Forelimb muscle (tissue), 1 donor: ENCODE measurements at regions not wholly inside any gene's neighbourhood (a gene's known extent, or its start where the extent isn't known, plus 50 kb on each side); places are given as distances from the start of the nearest gene placed in this dataset.
"Not testable (repeated sequence)": the region's sequence is repeated elsewhere in the genome, so short reads cannot be mapped to it uniquely, and the experiment has no call there.

Experiments used
- DNase-seq: peaks from one replicate; pipeline ENCODE4 v3.0.0-alpha.2; 2013; ENCODE audit warnings: low read depth

DNA sequence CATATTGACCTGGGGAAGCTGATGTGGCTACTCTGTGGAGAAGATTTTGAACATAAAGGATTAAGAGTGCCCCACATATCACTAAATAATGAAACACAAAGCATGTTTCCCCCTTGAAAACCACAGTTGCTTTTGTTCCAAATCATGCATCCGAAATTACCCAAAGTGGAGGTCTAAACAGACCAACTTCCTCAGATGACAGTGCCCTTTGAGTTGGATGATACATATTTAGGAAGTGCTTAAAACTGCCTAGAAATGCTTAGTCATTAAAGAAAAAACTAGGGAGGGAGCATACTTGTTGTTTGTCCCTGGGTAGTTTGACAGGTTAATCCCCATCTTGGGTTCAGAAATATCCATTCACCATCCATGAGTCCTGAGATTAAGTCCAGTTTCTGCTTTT is 1070.3 kb downstream of the SUCLG1 start:
- DNase-seq, result no peak

DNA sequence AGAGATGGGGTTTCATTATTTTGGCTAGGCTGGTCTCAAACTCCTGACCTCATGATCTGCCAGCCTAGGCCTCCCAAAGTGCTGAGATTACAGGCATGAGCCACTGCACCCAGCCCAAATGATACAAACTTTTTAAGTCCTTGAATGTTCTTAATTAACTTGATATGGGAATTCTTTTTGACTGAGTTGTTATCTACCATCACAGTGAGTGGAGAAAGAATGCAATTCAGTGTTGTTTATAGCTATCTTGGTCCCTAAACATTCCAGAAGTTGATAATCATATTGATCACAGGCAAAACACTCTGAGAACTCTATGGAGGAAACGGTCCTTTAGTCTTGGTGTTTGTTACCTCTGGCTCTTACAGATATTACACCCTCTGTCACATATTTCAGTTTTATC is 1072.5 kb downstream of the SUCLG1 start:
- no peak for DNase-seq

DNA sequence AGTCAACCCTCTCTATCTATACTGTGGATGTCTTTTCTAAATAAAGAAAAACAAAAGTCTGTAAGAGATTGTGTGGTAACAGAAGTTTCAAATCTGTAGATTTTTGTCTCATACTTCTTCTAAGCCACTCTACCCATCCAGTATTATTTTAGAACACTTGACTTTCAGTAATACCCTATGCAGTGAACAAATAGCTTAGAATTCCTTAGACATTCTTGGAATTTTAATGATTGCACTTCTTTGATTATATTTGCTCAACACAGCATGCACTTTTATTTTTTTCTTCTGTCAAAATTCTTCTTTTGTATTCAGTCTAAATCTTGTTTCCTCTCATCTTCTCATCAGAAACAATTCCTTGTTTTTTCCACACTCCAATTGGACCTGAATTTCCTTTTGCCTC is 1080.2 kb downstream of the SUCLG1 start:
- DNase-seq, result no peak

DNA sequence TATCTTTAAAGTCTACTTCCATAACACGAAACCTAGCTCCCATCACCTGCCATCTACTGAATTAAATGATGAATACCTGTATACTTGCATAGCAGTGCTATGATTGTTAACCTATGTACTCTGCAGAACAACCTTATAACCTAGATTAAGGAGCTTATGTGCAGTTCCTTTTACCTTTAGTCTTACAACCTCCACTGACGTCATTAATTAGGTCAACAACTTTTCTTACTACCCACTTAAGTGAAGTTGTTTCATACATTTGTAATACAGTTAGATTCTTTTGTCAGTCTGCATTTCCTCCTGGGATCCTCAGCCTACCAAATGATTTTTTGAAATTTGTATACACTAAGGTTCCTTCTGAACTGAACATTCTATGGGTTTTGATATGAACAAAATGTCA is 1082.3 kb downstream of the SUCLG1 start:
- no peak for DNase-seq

DNA sequence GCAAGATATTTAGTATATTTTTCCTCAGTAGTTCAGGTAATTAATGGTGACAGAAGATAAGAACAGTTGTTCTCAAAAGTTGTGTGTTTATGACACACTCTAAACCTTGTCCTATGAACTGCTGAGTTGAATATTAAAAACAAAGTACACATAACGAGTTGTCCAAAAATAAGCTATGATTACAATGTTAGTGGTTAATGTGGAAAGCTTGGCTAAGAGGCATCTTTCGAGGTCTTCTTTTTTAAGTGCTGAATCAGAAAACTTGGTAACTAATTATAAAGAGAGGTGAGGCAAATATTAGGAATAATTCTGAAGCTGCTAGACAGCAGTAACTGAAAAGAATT is 1088.7 kb downstream of the SUCLG1 start:
- DNase-seq, result no peak

DNA sequence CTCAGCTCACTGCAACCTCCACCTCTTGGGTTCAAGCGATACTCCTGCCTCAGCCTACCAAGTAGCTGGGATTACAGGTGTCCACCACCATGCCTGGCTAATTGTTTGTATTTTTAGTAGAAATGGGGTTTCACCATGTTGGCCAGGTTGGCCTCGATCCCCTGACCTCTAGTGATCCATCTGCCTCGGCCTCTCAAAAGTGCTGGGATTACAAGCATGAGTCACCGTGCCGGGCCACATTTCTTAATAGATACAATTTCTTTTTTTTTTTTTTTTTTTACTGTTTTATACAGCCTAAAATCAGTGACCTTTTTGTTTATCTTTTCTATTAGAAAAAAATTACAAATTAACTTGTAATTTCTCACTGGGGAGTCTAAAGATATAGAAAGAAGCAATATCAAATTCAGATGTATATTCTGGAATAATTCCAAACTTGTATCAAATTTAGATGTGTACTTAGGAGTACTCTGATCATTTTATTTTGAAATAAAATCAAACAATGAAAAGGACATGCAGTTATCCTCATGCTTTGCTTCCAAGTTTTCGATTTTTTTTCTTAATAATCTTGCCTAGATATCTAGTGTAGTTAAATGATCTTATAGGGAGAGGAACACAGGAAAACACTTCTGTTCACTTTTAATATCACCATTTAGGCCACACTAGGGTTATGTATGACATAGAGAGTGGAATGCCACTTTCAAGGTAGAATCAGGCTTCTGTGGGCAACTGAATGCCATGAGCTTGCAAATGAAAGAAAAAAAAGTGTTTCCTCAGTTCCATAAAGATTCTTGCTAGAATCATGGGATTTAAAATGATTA is 1089.3 kb downstream of the SUCLG1 start:
- DNase-seq, result no peak

DNA sequence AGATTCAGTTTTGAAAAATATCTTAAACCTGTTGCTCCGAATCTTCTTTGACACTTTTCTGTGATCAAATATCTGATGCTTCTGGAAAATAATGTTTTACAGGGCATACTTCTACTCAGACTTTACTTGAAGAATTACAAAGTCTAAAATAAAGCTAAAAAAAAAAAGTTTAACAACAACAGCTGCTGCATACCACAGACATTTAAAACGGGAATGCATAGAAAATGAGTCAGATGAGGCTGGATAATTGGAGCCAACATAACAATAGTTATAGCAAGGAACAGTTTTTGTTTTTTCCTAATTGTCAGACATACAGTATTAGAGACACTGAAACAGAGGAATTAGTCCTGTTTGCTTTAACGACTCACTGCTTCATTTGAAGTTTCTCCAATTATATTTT is 1090.2 kb downstream of the SUCLG1 start:
- DNase-seq, result no peak

DNA sequence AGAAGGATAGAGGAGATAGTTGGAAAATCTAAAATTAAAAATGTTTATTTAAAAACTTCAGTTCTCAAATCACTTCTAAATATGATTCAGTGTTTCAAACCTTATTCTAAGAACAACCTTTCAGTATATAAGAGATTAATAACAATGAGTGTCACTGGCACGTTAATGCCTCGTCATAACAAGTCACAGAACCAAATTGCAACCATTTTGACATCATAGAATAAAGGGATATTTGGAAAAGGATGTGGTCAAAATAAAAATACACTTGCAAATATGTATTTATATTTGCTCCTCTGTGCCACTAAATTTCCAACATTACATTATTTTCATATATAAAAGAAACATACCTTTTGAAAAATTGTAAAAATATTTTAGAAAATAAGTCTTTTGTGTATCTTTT is 1090.6 kb downstream of the SUCLG1 start:
- DNase-seq, result no peak

DNA sequence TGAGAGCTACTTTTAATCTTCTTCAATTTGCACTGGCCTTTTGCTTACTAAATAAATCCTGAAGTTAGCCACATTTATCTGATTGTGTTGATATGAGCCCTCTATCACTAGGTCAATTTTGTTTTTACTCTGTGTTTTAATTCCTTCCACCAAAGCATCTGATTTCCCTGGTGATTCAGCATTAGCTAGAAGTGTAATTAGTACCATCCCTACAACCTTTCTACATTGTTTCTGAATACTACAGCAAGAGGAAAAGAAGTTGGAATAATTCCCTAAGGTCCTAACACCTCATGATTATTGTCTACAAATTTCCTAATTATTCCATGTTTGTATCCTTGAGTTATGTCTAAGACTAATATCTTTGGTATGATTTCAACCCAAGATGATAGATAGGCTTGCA is 1093.6 kb downstream of the SUCLG1 start:
- no peak for DNase-seq

DNA sequence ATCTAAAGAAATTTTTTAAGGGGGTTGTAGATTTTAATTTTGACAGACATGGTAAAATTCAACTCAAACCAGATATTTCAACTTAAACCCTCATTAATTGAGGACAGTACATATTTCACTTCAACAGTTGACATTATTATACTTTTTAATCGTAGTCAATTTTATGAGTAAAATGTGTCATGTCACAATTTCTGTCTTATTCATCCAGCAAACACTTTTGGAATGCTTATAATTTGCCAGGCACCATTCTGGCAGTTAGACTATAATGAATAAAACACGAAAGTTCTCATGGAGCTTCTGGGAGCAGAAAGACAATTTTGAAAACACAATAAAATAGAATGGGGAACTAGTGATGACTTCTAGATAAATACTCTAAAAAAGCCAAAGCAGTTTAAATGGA is 1094.8 kb downstream of the SUCLG1 start:
- DNase-seq, result no peak

DNA sequence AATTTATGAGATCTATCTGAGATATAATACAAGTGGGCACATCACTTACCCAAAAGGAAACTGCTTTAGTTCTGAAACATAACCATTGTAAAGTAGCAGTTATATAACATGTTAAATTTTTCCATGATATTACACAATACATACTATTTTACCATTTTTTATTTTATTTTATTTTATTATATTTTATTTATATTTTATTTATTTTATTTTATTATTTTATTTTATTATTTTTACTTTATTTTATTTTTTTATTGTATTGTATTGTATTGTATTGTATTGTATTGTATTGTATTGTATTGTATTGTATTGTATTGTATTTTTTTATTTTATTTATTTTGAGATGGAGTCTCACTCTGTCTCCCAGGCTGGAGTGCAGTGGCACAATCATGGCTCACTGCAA is 1095.9 kb downstream of the SUCLG1 start:
- DNase-seq, result not testable (repeated sequence)

DNA sequence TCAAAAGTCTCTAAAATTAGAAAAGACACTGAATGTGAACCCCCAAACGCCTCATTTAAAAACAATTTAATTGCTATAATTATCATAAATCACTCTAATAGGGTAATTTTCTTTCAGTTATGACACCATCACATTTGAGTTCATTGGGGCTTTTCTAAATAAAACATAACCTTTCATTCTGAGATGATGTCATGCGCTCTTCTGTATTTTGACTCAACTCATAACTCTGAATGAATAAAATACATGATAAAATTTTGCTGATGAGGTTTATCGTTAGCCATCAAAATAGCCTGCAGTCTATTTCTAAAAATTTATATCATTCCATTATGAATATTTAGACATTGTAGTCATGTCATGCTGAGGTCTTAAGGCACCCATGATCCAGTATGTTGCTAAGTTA is 1099.7 kb downstream of the SUCLG1 start:
- no peak for DNase-seq

DNA sequence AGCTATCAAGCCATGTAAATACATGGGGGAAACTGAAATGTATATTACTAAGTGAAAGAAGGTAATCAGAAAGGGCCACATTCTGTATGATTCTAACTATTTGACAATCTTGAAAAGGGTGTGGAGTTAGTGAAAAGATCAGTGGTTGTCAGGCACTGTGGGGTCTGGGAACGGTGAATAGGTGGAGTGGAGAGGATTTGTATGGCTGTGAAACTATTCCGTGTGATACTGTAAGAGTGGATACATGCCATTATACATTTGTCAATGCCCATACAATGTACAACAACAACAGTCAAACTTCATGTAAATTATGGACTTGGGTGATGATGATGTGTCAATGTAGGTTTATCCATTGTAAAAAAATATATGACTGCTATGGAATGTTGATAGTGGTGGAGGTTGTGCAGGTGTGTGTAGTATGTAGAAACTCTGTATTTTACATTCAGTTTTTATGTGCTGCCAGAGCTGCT is 1116.2 kb downstream of the SUCLG1 start:
- no peak for DNase-seq

DNA sequence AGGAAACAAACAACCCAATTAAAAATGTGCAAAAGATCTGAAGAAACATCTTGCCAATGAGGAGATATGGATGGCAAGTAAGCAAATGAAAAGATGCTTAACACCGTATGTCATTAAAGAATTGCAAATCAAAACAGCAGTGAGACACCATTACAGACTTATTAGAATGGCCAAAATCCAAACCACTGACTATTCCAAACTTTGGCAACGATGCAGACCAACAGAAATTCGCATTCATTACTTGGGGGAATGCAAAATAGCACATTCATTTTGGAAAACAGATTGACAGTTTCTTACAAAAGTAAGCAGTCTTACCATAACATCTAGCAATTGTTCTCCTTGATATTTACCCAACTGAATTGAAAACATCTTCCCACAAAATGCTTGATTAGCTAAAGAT is 1118.7 kb downstream of the SUCLG1 start:
- DNase-seq, result no peak

DNA sequence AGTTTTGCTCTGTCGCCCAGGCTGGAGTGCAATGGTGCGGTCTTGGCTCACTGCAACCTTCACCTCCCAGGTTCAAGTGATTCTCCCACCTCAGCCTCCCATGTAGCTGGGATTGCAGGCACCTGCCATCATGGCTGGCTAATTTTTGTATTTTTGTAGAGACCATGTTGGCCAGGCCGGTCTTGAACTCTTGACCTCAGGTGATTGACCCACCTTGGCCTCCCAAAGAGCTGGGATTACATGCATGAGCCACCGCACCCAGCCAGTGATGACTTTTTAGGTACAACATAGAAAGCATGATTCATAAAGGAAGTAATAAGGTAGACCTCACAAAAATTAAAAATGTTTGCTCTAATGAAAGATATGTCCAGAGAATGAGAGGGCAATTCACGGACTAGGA is 1119.1 kb downstream of the SUCLG1 start:
- DNase-seq, result not testable (repeated sequence)

DNA sequence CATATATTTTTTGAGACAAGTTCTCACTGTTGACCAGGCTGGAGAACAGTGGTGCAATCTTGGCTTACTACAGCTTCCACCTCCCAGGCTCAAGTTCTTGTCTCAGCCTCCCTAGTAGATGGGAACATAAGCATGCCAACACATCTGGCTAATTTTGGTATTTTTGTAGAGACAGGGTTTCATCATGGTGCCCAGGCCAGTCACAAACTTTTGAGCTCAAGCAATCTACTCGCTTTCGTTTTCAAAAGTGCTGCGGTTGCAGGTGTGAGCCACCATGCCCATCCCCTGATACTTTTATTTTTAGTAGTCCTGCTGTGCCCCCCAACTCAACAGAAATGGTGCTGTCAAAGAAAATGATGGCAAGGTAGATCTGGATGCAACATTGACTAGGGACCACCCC is 1127.3 kb downstream of the SUCLG1 start:
- no peak for DNase-seq

DNA sequence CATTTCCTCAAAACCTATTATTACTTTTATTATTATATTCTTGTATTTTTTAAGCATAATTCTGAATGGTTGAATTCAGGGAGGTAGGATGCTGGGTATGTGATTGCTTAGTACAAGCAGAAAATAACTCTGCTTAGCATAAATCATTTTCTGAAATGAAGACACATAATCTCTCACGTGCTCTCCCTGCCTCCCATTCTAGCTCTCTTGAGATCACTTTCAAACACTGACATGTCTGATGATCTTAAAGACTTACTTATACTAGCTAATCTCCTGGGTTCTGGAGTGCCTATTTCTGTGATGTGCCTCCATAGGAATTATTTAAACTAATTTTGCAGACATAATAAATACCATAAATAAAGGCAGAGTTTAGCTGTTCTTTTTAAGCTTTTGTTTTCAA is 1136.0 kb downstream of the SUCLG1 start:
- DNase-seq, result no peak

DNA sequence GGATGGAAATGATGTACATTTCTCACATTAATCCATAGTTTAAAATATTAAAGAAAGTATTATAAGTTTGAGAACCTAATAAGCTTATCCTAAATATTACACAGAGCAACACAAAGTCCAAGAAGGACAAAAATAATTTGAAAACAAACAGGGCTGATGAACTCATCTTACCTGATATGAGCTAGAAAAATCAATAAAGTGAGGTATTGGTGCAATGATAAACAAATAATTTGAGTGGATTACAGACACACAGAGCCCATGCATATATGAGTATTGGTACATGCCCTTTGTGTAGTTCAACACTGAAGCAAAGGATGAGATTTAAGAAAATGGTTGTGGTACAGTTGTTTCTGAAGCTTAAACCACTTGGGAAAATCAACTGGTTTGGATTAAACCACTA is 1139.0 kb downstream of the SUCLG1 start:
- DNase-seq, result no peak

DNA sequence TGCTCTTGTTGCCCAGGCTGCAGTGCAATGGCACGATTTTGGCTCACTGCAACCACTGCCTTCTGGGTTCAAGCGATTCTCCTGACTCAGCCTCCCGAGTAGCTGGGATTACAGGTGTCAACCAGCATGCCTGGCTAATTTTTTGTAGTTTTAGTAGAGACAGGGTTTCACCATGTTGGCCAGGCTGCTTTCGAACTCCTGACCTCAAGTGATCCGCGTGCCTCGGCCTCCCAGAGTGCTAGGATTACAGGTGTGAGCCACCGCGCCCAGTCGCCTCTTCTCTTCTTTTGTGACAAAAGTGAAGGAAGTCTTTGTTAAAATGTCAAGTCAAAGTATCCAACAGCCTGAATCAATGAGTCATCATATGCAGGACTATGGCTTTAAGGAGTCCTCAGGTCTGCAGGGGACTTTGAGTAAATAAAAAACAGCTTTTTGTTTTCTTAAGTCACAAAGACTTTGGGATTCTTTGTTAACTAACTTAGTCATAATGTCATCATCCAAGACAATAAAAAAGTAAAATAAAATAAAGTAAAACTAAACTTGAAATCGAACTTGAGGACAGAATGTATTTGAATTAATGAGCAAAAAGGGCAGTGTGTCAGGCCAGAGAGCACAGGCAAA is 1153.2 kb downstream of the SUCLG1 start:
- no peak for DNase-seq

DNA sequence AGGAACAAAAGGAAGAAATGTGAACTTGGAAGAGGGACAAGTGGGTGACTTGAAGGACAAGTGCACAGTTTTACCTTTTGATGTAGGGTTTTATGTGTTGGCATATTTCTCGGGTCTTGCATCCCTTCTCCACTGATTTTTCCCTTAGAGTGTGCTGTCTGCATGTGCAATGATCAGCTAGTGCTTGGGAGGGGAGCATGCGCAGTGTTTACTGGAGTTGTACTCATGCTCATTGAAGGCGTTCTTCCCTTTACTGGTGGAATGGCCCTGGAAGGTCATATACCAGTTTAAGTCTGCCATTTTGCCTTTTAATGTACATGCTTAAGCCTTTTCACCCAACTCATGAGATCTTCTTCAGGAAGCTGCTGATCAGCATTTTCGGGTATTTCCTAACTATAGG is 1168.0 kb downstream of the SUCLG1 start:
- no peak for DNase-seq

DNA sequence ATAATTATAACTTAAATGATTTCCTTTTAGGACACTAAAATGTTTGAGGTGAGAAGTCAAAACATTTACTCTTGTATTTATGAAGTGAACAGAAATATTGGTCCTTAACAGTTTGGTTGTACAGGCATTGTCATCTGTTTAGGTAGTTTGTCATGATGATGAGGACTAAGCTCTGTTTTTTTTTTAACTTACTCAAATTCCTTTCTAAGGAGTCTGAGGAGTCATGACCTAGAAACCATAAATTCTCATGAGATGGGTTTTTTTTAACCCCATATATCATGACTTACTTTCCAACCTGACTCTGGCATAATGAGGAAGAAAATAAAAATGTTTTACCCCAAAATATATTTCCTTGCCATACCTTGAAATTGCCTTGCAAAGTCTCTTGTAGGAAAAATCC is 1176.2 kb downstream of the SUCLG1 start:
- no peak for DNase-seq

DNA sequence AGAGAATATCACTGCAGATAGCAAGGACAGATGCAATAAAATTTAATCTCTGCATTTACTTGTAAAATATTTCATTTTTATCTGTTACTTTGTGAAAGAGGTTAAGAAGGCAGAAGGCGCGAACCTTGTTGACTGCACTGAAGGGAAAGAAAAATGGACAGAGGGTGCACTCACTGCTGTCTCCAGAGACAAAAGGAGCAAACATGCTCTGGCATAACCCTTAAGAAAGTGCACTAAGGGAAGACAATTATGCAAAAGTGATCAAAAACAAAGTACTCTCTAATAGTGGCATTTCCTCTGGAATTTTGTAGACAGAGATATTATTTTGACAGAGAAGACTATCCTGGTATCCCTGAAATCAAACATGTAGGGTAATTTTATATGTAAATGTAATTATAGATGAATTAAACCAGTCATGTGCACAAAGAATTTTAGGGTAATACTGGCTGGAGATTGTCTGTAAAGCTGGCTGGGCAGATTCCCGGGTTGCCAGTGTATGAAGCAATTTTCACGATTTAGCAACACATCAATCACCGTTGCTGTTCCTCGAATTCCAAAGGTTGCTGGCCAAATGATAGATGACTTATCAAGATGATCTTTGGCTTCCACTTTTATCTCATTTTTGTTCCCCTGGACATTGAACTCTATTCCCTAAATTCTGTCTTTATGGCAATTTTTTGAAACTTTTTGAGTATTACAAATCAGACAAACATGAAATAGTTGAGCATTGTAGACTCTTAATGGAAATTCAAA is 1176.9 kb downstream of the SUCLG1 start:
- DNase-seq, result no peak

DNA sequence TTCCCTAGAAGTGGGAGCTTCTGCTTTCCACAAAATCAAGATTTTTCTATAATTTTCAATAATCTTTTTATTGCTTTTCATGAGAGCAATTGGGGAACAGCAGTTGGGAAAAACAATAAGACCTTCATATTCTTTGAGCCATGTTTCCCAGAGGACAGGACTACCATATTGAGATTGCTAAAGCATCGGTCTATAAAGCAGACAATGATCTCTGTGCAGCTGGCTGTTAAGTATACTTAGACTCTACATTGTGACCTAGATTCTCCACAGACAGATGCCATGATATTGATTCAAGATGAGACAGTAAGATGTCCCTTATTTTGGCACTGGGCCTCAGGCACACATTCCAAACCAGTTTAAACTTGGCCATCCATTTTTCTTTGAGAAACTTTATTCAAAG is 1178.7 kb downstream of the SUCLG1 start:
- DNase-seq, result no peak
